ENCODE measurements at regions not wholly inside any gene's neighbourhood (a gene's known extent, or its start where the extent isn't known, plus 50 kb on each side); places are given as distances from the start of the nearest gene placed in this dataset.

- Histone ChIP-seq H3K27ac (ENCODE audit: low read depth) (no peak overlapping the region), H3K79me2 (replicated peaks; ENCODE audit: insufficient read depth) (no peaks in the 10 kb centered on the region), H3K9me2 (ENCODE audit: insufficient read depth) (peaks cover 10% of the 10 kb centered on the region; the same call in 1 of the 2 replicates), H3K4me3 (no peak overlapping the region), H2AFZ (no peak overlapping the region), H4K20me1 (replicated peaks; ENCODE audit: insufficient read depth) (no peaks in the 10 kb centered on the region), H3F3A (replicated peaks; ENCODE audit: low read depth) (no peaks in the 10 kb centered on the region), H3K4me1 (ENCODE audit: insufficient read depth) (no peaks in the 10 kb centered on the region; the same call in 1 of the 2 replicates), H3K36me3 (ENCODE audit: insufficient read depth) (no peaks in the 10 kb centered on the region), H3K27me3 (ENCODE audit: insufficient read depth) (no peaks in the 10 kb centered on the region), H3K4me2 (no peak overlapping the region)
- Mint-ChIP-seq H3K9me3 (peaks cover 2% of the 10 kb centered on the region; the same call in 1 of the 3 replicates), H3K36me3 (ENCODE audit: low read depth) (no peaks in the 10 kb centered on the region), H3K27me3 (ENCODE audit: insufficient read depth, low read depth, poor library complexity) (peaks cover 4% of the 10 kb centered on the region), H3K4me3 (no peak overlapping the region), H3K27ac (no peak overlapping the region), H3K4me1 (peaks cover 11% of the 10 kb centered on the region)
- ATAC-seq (no peak), DNase-seq (ENCODE audit: low spot score) (no peak)
- TF ChIP-seq CREB1 (CRISPR knock-in tag; IDR thresholded peaks at IDR 0.05; ENCODE audit: low read depth) (no peak), NANOG (IDR thresholded peaks at IDR 0.05; ENCODE audit: borderline replicate concordance) (no peak), ETS1 (IDR thresholded peaks at IDR 0.05) (no peak), STAT1 (IDR thresholded peaks at IDR 0.05; ENCODE audit: unreplicated experiment) (no peak), ZNF331 (CRISPR knock-in tag; IDR thresholded peaks at IDR 0.05; ENCODE audit: low read depth) (no peak), JUNB (IDR thresholded peaks at IDR 0.05; ENCODE audit: unreplicated experiment) (no peak), POLR2AphosphoS5 (IDR thresholded peaks at IDR 0.05; ENCODE audit: low read depth) (no peak), CTCF (conservative IDR thresholded peaks at IDR 0.05; ENCODE audit: low read depth in 2 of 2) (no peak), ZNF114 (CRISPR knock-in tag; IDR thresholded peaks at IDR 0.05) (no peak), REST (IDR thresholded peaks at IDR 0.05; ENCODE audit: unreplicated experiment) (no peak), EZH2phosphoT487 (IDR thresholded peaks at IDR 0.05; ENCODE audit: unreplicated experiment) (no peak), EZH2 (IDR thresholded peaks at IDR 0.05; ENCODE audit: low read depth, unreplicated experiment) (no peak)
- TF ChIP-seq, protein P1, sequence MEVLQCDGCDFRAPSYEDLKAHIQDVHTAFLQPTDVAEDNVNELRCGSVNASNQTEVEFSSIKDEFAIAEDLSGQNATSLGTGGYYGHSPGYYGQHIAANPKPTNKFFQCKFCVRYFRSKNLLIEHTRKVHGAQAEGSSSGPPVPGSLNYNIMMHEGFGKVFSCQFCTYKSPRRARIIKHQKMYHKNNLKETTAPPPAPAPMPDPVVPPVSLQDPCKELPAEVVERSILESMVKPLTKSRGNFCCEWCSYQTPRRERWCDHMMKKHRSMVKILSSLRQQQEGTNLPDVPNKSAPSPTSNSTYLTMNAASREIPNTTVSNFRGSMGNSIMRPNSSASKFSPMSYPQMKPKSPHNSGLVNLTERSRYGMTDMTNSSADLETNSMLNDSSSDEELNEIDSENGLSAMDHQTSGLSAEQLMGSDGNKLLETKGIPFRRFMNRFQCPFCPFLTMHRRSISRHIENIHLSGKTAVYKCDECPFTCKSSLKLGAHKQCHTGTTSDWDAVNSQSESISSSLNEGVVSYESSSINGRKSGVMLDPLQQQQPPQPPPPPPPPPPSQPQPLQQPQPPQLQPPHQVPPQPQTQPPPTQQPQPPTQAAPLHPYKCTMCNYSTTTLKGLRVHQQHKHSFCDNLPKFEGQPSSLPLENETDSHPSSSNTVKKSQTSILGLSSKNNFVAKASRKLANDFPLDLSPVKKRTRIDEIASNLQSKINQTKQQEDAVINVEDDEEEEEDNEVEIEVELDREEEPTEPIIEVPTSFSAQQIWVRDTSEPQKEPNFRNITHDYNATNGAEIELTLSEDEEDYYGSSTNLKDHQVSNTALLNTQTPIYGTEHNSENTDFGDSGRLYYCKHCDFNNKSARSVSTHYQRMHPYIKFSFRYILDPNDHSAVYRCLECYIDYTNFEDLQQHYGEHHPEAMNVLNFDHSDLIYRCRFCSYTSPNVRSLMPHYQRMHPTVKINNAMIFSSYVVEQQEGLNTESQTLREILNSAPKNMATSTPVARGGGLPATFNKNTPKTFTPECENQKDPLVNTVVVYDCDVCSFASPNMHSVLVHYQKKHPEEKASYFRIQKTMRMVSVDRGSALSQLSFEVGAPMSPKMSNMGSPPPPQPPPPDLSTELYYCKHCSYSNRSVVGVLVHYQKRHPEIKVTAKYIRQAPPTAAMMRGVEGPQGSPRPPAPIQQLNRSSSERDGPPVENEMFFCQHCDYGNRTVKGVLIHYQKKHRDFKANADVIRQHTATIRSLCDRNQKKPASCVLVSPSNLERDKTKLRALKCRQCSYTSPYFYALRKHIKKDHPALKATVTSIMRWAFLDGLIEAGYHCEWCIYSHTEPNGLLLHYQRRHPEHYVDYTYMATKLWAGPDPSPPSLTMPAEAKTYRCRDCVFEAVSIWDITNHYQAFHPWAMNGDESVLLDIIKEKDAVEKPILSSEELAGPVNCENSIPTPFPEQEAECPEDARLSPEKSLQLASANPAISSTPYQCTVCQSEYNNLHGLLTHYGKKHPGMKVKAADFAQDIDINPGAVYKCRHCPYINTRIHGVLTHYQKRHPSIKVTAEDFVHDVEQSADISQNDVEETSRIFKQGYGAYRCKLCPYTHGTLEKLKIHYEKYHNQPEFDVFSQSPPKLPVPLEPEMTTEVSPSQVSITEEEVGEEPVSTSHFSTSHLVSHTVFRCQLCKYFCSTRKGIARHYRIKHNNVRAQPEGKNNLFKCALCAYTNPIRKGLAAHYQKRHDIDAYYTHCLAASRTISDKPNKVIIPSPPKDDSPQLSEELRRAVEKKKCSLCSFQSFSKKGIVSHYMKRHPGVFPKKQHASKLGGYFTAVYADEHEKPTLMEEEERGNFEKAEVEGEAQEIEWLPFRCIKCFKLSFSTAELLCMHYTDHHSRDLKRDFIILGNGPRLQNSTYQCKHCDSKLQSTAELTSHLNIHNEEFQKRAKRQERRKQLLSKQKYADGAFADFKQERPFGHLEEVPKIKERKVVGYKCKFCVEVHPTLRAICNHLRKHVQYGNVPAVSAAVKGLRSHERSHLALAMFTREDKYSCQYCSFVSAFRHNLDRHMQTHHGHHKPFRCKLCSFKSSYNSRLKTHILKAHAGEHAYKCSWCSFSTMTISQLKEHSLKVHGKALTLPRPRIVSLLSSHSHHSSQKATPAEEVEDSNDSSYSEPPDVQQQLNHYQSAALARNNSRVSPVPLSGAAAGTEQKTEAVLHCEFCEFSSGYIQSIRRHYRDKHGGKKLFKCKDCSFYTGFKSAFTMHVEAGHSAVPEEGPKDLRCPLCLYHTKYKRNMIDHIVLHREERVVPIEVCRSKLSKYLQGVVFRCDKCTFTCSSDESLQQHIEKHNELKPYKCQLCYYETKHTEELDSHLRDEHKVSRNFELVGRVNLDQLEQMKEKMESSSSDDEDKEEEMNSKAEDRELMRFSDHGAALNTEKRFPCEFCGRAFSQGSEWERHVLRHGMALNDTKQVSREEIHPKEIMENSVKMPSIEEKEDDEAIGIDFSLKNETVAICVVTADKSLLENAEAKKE (CRISPR knock-in tag; IDR thresholded peaks at IDR 0.05) = no peak
Measured at GRCh38 chr18:75812761-75813160, 385.3 kb upstream of the SMIM21 start.

Measured in GM23338 (cell line).